Renal cortical epithelial cell (primary cell): ENCODE measurements at regions not wholly inside any gene's neighbourhood (a gene's known extent, or its start where the extent isn't known, plus 50 kb on each side); places are given as distances from the start of the nearest gene placed in this dataset.
"Not testable (repeated sequence)": the region's sequence is repeated elsewhere in the genome, so short reads cannot be mapped to it uniquely, and the experiment has no call there.

ENCODE experiments used
- DNase-seq: peaks from one replicate; pipeline ENCODE4 v3.0.0-alpha.2; 2011; ENCODE audit warnings: low read depth

DNA sequence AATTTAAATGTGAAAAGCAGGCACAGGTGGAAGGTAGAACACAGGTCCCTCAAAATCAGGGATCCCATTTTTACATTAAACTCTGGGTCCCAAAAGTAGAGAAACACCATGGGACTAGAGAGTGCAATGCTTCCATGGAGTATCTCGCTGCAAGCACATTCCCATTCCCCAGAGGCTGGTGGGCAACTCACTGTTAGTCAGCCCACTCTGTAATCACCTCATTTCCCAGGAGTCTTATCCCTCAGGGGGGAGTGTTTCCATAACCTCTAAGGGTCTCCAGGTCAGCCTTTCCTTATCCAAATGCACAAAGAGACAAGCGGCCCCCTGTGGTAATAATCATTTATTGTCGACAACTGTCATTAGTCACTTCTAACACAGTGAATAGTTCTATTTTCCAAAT, 490.1 kb upstream of the LRRC7 start:
- DNase-seq: no peak

GRCh38 chr1:69081668-69082067, 486.1 kb upstream of the LRRC7 start:
- no peak for DNase-seq

DNA sequence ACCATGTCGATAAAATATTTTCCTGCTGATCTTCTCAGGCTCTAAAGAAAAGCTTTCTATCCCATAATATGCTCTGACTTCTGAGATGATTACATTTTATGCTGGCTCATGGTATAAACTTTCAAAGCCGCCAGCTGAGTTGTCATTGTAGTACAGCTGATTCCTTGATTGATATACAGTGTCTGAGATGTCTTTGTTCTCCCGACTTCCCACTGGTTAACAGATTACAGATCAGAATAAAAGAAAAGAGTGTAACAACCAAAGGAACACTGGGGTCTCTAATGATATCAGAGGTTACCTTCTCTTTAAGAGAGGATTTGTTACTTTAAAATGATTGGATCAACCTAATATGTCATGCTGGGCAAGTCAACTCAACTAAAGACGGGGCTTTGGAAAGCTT, 485.4 kb upstream of the LRRC7 start:
- DNase-seq: no peak

- no peak for DNase-seq
Measured at GRCh38 chr1:69086148-69086547, 481.6 kb upstream of the LRRC7 start.

DNA sequence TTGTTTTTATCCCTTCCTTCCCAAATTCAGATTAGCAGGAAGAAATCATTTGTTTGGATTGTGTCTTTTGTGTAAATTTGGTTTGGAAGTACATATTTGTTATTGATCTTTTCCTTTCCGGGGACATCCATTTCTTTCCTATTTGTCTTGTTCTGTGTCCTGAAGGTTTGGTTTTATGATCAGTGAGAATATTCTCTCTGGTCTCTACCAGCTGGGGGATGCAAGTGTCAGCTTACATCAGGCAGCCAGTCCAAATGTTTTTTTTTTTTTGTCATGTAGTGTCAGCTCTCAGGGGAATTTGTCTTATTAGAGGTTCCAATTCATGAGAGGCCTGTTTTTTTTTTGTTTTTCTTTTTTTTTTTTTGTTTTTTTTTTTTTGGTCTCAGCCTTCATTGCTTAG, 479.2 kb upstream of the LRRC7 start:
- no peak for DNase-seq

GRCh38 chr1:69090170-69090569, 477.6 kb upstream of the LRRC7 start:
- DNase-seq: no peak

DNA sequence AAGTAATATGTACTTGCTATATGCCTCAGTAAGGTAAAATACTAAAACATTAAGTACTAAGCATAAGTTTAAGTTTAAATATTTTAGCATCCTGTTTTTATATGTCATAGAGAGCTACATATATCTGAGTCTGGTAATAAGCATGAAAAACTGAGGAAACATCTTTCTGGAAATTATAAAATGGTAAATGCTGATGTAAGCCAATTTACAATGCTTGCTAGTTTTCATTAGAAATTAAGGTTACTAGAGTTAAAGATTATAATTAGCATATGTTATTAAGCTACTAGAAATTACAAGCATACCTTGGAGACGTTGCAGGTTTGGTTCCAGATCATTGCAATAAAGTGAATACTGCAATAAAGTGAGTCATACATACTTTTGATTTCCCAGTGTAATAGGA, 477.0 kb upstream of the LRRC7 start:
- DNase-seq: no peak

- DNase-seq: not testable (repeated sequence)
Measured at GRCh38 chr1:69102058-69102457, 465.7 kb upstream of the LRRC7 start.

DNA sequence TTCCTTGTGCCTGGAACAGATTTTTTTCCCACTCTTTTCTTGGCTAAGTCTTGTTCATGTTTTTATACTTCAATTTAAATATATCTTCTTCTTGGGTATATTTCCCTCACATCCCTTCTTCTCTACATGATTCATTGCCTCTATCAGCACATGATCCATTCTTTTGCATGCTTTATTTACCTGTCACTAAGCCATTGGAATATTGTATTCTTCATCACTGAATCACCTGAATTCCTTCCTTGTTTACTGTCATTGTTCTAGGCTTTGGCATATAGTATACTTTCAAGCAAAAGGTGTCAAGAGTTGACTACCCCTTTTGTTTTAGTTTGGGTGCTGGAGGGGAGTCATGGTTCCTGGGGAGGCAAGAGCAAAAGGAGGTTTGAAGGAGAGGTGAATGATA, 464.5 kb upstream of the LRRC7 start:
- DNase-seq: no peak

DNA sequence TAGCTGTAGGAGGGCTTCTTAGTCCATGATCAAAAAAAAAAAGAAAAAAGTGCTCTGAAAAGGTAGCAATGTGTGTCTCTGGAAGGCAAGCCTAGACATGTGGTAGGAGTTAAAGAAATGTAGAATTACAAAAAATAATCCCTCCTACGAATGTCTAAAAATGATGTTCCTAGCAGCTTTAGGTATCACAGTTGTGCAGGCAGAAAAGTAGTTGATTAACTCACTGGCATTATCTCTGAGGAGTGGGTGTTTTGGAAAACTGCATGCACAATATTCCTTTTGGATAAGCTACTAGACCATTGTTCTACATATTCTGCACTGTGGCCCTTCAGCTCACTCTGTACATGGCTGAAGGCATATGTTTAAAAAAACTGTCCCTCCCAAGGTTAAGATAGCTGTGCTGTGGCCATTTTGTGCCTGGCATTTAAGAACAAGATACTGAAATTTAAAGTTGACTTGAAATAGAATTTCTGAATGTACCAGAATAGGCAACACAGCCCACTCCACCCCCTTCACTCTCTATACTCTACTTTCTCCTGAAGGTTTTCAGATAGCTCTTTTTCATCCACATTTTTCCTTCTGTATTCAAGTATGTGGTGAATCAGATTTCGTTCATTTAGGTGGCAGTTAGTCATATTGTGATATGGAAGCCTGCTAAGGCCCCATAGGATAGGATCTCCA, 463.9 kb upstream of the LRRC7 start:
- DNase-seq: no peak

DNA sequence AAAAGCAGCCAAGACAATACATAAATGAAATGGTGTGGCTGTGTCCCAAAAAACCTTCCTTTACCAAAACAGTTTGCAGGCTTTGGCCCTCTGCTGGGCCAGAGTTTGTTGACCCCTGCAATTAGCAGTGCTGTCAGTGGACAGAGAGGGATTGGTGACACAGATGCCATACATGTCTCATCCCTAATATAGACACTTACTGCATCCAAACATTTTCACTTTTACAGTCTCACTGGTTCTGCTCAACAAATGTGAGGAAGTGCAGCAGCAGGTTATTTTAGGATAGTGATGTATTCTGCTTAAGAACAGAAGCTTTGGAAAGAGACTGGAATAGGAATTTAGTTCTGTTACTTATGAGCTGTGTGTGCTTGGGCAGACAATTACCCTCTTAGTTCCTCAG, 462.8 kb upstream of the LRRC7 start:
- DNase-seq: no peak

- DNase-seq: no peak
Measured at GRCh38 chr1:69109277-69109676, 458.4 kb upstream of the LRRC7 start.

DNA sequence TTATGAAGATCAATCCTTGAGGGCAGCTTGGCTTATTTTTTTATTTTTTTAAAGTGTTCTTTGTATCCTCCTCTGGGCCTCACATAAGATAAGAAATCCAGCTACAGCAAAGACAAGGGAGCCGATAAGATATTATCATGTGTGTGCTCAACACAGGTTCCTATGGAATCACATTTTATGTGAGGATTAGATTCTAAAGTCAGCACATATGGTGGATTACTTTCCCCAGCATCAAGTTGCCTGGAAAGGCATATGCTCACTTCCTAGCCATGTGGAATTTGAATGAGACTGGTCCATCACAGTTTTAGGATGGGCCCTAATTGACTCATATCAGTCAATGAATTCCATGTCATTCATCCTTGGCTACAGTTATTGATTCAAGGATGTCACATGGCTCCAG, 456.9 kb upstream of the LRRC7 start:
- no peak for DNase-seq

- DNase-seq: not testable (repeated sequence)
Measured at GRCh38 chr1:69120126-69120741, 447.5 kb upstream of the LRRC7 start.

DNA sequence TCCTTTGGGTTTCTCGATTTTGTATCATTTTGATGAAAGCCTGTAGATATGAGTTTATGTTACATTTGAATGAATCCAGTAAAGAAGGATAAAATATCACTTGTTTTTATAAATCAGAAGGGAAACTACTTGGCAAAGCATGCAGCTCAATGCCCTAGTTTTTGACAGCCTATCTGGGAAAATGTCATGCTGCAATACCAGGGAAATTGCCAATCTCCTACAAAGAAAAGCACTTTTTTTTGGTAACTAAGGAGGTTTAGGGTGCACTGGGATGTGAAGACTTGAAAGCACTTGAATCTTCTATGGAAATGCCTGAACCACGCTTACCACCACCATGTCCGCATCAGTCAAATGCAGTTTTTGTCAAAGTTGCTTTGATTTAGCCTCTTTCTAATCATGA, 446.9 kb upstream of the LRRC7 start:
- no peak for DNase-seq

DNA sequence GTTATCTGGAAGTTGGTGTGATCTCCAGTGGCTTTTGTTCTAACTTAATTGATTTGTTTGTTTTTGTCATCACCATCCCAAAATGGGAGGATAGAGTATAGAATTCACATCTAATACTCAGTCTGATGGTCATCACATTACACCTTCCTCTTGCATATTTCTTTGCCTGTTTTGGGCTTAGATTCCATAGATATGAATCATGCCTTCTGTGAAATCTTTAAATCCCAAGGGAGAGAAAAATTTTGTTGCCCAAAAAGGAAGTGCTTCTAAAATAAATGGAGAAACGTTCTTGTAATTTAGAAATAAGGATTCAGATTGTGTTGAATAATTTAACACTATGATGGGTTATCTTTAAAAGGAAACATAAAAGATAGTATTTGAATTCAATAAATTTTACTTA, 446.0 kb upstream of the LRRC7 start:
- peak; percentile 3 for DNase-seq

- no peak for DNase-seq
Measured at GRCh38 chr1:69122373-69122772, 445.3 kb upstream of the LRRC7 start.

- DNase-seq: no peak
Measured at GRCh38 chr1:69123486-69123885, 444.2 kb upstream of the LRRC7 start.

DNA sequence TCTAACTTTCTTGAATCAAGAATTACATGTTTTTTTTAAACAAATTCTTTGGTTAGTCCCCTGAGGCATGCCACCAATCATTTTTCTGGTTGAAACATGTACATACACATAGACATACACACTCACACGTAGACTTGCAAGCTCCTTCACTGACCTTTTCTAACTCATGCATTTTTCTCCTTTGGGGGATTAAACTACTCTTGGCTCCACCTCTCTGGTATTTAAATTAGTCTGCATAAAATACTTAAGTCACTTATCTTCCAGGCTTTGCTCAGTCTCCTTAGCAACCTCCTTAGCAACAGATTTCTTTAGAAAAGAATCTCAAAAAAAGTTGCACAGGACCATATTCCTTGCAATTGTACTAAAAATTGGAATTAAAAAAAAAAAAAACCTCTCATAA, 440.9 kb upstream of the LRRC7 start:
- DNase-seq: no peak

DNA sequence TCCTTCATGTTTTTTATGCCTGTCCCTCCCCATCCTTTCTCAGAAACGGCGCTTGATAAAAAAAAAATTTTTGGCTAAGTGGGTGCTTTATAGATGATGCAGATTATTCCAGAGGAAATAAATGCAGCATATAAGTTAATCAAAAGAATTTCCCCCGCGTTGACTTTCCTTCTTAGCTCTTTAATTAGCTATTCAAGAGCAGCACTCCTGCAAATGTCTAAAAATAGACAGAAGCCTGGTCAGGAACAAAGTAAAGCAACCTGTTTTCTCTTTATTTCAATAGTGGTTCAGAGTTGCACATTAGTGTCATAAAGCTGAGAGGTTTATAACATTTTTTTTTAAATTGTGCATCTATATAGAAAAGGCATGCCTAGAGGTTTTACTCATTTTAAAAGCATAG, 439.5 kb upstream of the LRRC7 start:
- no peak for DNase-seq

GRCh38 chr1:69129538-69129937, 438.2 kb upstream of the LRRC7 start:
- no peak for DNase-seq

DNA sequence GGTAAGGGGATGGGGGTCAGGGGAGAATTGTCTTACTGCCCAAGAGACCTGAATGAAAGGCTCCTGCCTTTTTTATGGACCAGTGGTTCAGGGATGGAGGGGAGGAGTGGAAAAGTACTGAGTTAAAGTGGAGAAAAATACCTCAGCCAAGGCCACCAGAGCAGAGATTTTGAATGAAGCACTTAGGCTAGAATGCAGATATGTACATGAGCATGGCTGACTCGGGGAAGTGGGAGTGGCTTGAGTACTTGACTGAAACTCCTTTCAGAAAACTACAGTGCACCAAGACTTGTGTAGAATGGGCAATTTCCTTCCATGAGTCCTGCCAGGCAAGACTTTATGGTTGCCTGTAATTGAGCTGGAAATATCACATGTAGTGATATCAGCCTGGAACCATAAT, 429.6 kb upstream of the LRRC7 start:
- no peak for DNase-seq

DNA sequence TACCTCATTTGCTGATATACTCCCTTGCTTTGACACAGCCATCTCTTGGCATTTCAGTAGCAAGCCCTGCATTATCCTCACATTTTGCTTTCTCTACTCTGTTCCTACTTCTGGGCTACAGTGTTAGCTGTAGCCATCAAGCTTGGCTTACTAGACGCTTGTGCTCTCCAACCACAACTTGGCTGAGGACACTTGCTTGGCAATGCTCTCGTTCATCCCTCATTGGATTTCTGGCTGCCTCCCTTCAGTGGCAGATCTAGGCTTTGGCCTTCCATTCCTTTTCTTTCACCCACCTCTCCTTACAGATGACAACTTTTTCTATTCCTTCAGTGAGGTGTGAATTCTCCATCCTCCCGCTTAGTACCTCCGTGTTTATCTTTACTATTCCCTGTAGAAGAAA, 428.7 kb upstream of the LRRC7 start:
- DNase-seq: no peak

- DNase-seq: no peak
Measured at GRCh38 chr1:69146303-69146702, 421.4 kb upstream of the LRRC7 start.
